NCI-H1048 (cell line): ENCODE measurements at regions not wholly inside any gene's neighbourhood (a gene's known extent, or its start where the extent isn't known, plus 50 kb on each side); places are given as distances from the start of the nearest gene placed in this dataset.

Experiments
- DNase-seq: peaks from one replicate; lab custom pipeline; 2025; lab: John Stamatoyannopoulos, UW

GRCh38 chrX:39709812-39710211 is 387.9 kb downstream of the BCOR start:
- no peak for DNase-seq

GRCh38 chrX:39710776-39711175 is 387.0 kb downstream of the BCOR start:
- no peak for DNase-seq

- no peak for DNase-seq
Measured at GRCh38 chrX:39714471-39714870, 383.3 kb downstream of the BCOR start.

GRCh38 chrX:39716401-39716800 is 381.4 kb downstream of the BCOR start:
- DNase-seq = no peak

- no peak for DNase-seq
Measured at GRCh38 chrX:39716802-39717540, 380.8 kb downstream of the BCOR start.

- DNase-seq = no peak
Measured at GRCh38 chrX:39718981-39719380, 378.8 kb downstream of the BCOR start.

- DNase-seq = no peak
Measured at GRCh38 chrX:39720945-39721344, 376.8 kb downstream of the BCOR start.

GRCh38 chrX:39721566-39722279 is 376.0 kb downstream of the BCOR start:
- no peak for DNase-seq

GRCh38 chrX:39724544-39724943 is 373.2 kb downstream of the BCOR start:
- no peak for DNase-seq

GRCh38 chrX:39725114-39725513 is 372.6 kb downstream of the BCOR start:
- no peak for DNase-seq

- DNase-seq = no peak
Measured at GRCh38 chrX:39725928-39726619, 371.7 kb downstream of the BCOR start.

- no peak for DNase-seq
Measured at GRCh38 chrX:39726771-39727170, 371.0 kb downstream of the BCOR start.

- DNase-seq = no peak
Measured at GRCh38 chrX:39728025-39728424, 369.7 kb downstream of the BCOR start.

- DNase-seq = no peak
Measured at GRCh38 chrX:39728852-39729598, 368.7 kb downstream of the BCOR start.

GRCh38 chrX:39729981-39730661 is 367.6 kb downstream of the BCOR start:
- DNase-seq = no peak

- DNase-seq = no peak
Measured at GRCh38 chrX:39730662-39731329, 367.0 kb downstream of the BCOR start.

- DNase-seq = no peak
Measured at GRCh38 chrX:39731330-39731667, 366.5 kb downstream of the BCOR start.

- no peak for DNase-seq
Measured at GRCh38 chrX:39731735-39732134, 366.0 kb downstream of the BCOR start.

GRCh38 chrX:39733745-39734144 is 364.0 kb downstream of the BCOR start:
- DNase-seq = no peak

GRCh38 chrX:39734174-39734776 is 363.5 kb downstream of the BCOR start:
- no peak for DNase-seq
